Naive thymus-derived CD4-positive, alpha-beta T cell (primary cell): ENCODE measurements at regions not wholly inside any gene's neighbourhood (a gene's known extent, or its start where the extent isn't known, plus 50 kb on each side); places are given as distances from the start of the nearest gene placed in this dataset.

Experiments used
- ATAC-seq: fragments of 150-1000 bp; cut with Tn5 transposase; 2 replicates; pipeline ENCODE4 v1.10.0; 2021; ENCODE audit warnings: mild to moderate bottlenecking, moderate library complexity
- CTCF ChIA-PET: fragments of 350-600 bp; sonication (Branson Sonifier 250); formaldehyde crosslinking; loops from one replicate; lab custom pipeline; 2021; ENCODE audit warnings: antibody characterized with exemption; lab: Charles Lee
- POLR2A ChIA-PET: fragments of 350-600 bp; sonication (Branson Sonifier 250); formaldehyde crosslinking; loops from one replicate; lab custom pipeline; 2021; ENCODE audit warnings: antibody characterized with exemption, inconsistent platforms; lab: Charles Lee
- DNase-seq, 9 donors: peaks; one replicate each; pipeline versions ENCODE4 v3.0.0 to v3.0.0-alpha.2; 2020 to 2022; ENCODE audit warnings: mixed read lengths in 1 of 9
- H3K27ac ChIP-seq: one replicate; pipeline ENCODE4 v1.7.0; 2013; ENCODE audit warnings: mild to moderate bottlenecking, low read depth, low read length, moderate library complexity
- H3K27me3 ChIP-seq, 2 donors: one replicate each; pipeline ENCODE4 v1.7.0; 2013; ENCODE audit warnings: low read length in 2 of 2, mild to moderate bottlenecking in 2 of 2, moderate library complexity in 2 of 2; ENCODE audit not compliant: control insufficient read depth in 2 of 2, insufficient read depth in 2 of 2
- H3K36me3 ChIP-seq, 3 experiments: 1 replicate in 2 of 3; 2 replicates in 1 of 3; pipeline ENCODE4 v1.7.0; 2013; ENCODE audit warnings: low read length in 3 of 3, mild to moderate bottlenecking in 3 of 3, moderate library complexity in 1 of 3; ENCODE audit not compliant: insufficient read depth in 3 of 3, control insufficient read depth in 2 of 3
- H3K4me1 ChIP-seq, 2 donors: one replicate each; pipeline ENCODE4 v1.7.0; 2013; ENCODE audit warnings: low read length in 2 of 2, mild to moderate bottlenecking in 2 of 2, moderate library complexity in 1 of 2; ENCODE audit not compliant: control insufficient read depth in 2 of 2, insufficient read depth in 2 of 2
- H3K4me3 ChIP-seq: 2 replicates; pipeline ENCODE4 v1.7.0; 2013; ENCODE audit warnings: mild to moderate bottlenecking, low read length
- H3K9me3 ChIP-seq, 3 experiments: 1 replicate in 2 of 3; 2 replicates in 1 of 3; pipeline ENCODE4 v1.7.0; 2013; ENCODE audit warnings: low read length in 3 of 3; ENCODE audit not compliant: control insufficient read depth in 2 of 3
- H3K27ac Mint-ChIP-seq, 9 donors: one replicate each; pipeline ENCODE4 v1.8.0; 2020 to 2022; ENCODE audit warnings: mixed read lengths in 9 of 9, mild to moderate bottlenecking in 8 of 9, moderate library complexity in 5 of 9, inconsistent platforms in 2 of 9
- H3K27me3 Mint-ChIP-seq, 5 donors: one replicate each; pipeline ENCODE4 v1.8.0; 2021 to 2022; ENCODE audit warnings: mixed read lengths in 5 of 5, mild to moderate bottlenecking in 1 of 5
- H3K36me3 Mint-ChIP-seq, 5 donors: one replicate each; pipeline ENCODE4 v1.8.0; 2020 to 2022; ENCODE audit warnings: mixed read lengths in 5 of 5, mild to moderate bottlenecking in 3 of 5, inconsistent platforms in 1 of 5
- H3K4me1 Mint-ChIP-seq, 7 donors: one replicate each; pipeline ENCODE4 v1.8.0; 2020 to 2022; ENCODE audit warnings: mixed read lengths in 7 of 7, mild to moderate bottlenecking in 3 of 7, inconsistent platforms in 1 of 7
- H3K4me3 Mint-ChIP-seq, 10 donors: one replicate each; pipeline ENCODE4 v1.8.0; 2020 to 2022; ENCODE audit warnings: mild to moderate bottlenecking in 10 of 10, mixed read lengths in 10 of 10, moderate library complexity in 6 of 10, inconsistent platforms in 2 of 10
- H3K9me3 Mint-ChIP-seq, 11 donors: one replicate each; pipeline ENCODE4 v1.8.0; 2020 to 2022; ENCODE audit warnings: mixed read lengths in 11 of 11, mild to moderate bottlenecking in 4 of 11, inconsistent platforms in 1 of 11, moderate library complexity in 1 of 11
- intact Hi-C, 2 donors: fragments of 100-400 bp; cut with micrococcal nuclease; formaldehyde crosslinking; loops; one replicate each; pipeline ENCODE4 v1.15.1; 2023

- Mint-ChIP-seq H3K27me3 (no peaks in the 10 kb centered on the region), H3K27ac (no peak overlapping the region), H3K4me3 (no peak overlapping the region), H3K9me3 (peaks cover 0 to 9% (median 2%) of the 10 kb centered on the region in 11 donors), H3K4me1 (no peaks in the 10 kb centered on the region), H3K36me3 (no peaks in the 10 kb centered on the region)
- DNase-seq (no peak), ATAC-seq (no peak)
- ChIA-PET POLR2A (no interaction called here), CTCF (no interaction called here)
- no peaks in the 10 kb centered on the region for H3K4me1 ChIP-seq
- H3K4me3 ChIP-seq = no peak overlapping the region
- intact Hi-C loops = no loop called here
- no peaks in the 10 kb centered on the region for H3K27me3 ChIP-seq
- no peaks in the 10 kb centered on the region for H3K36me3 ChIP-seq
- no peaks in the 10 kb centered on the region for H3K9me3 ChIP-seq
- no peak overlapping the region for H3K27ac ChIP-seq
Observed at GRCh38 chr4:31545330-31545729, 825.2 kb downstream of the PCDH7 start.

DNA sequence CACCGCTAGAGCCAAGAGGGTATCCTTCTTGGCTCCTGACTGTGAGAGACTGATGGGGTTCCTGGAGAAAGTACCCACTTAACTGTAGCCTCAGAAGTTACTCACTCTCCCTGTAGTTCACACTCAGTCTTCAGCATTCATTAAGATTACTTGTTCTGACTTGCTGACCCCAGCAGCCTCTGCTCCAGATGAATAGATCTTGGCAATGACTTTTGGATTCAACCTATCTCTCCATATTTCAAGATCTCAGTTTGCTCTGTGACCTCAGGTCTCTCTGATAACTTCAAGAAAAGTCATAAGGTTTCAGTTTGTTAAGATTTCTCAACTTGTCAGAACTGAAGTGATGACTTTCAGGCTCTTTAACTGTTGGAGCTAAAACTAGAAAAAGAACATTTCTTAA is 825.6 kb downstream of the PCDH7 start:
- Mint-ChIP-seq H3K36me3 (no peaks in the 10 kb centered on the region), H3K4me1 (no peaks in the 10 kb centered on the region), H3K27me3 (no peaks in the 10 kb centered on the region), H3K9me3 (peaks cover 0 to 11% (median 2%) of the 10 kb centered on the region in 11 donors), H3K4me3 (no peak overlapping the region), H3K27ac (no peak overlapping the region)
- ATAC-seq (no peak), DNase-seq (no peak)
- CTCF ChIA-PET = no interaction called here
- Histone ChIP-seq H3K4me3 (no peak overlapping the region), H3K27ac (no peak overlapping the region), H3K4me1 (no peaks in the 10 kb centered on the region), H3K9me3 (no peaks in the 10 kb centered on the region), H3K36me3 (no peaks in the 10 kb centered on the region), H3K27me3 (no peaks in the 10 kb centered on the region)
- POLR2A ChIA-PET = no interaction called here
- intact Hi-C loops = no loop called here

DNA sequence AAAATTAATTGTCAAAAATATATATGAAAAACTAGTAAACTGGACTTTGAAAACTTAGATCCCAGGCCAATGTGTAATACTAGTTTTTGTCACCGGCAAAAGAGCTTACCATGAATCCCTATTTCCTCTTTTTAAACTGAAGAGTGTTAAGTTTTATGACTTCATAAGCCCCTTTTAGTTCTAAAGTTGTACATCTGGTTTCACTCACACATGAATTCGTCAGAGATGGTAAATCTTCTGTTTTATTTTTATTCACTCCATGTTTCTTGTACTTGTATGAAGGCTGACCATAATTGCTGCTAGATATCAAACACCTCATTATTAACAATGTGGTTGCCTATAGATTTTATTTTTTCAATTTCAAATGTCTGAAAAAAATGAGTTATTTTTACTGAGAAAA is 827.9 kb downstream of the PCDH7 start:
- ChIA-PET POLR2A (no interaction called here), CTCF (no interaction called here)
- no peaks in the 10 kb centered on the region for H3K4me1 Mint-ChIP-seq
- Histone ChIP-seq H3K9me3 (no peaks in the 10 kb centered on the region), H3K36me3 (no peaks in the 10 kb centered on the region), H3K4me3 (no peak overlapping the region), H3K4me1 (no peaks in the 10 kb centered on the region), H3K27me3 (no peaks in the 10 kb centered on the region), H3K27ac (no peak overlapping the region)
- DNase-seq (no peak), ATAC-seq (no peak)
- no peaks in the 10 kb centered on the region for H3K36me3 Mint-ChIP-seq
- H3K9me3 Mint-ChIP-seq = peaks cover 0 to 11% (median 3%) of the 10 kb centered on the region in 11 donors
- no peaks in the 10 kb centered on the region for H3K27me3 Mint-ChIP-seq
- intact Hi-C loops = no loop called here
- no peak overlapping the region for H3K27ac Mint-ChIP-seq
- H3K4me3 Mint-ChIP-seq = no peak overlapping the region

DNA sequence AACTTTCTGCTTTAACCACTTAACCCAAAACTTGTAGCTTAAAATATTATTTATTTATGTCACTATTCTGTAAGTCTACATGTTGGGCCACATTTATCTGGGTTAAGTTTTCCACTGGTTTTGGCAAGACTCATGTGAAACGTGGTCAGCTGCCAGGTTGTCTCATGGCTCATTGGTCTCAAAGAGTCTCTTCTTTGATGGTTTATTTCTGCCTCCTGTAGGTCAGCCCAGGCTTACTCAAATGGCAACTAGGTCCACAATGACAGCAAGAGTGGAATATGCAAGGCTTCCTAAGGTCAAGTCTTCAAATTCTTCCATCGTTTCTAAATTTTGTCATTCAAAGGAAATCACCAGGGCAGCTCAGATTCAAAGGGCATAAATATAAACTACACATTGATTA is 828.7 kb downstream of the PCDH7 start:
- Histone ChIP-seq H3K9me3 (no peaks in the 10 kb centered on the region), H3K36me3 (no peaks in the 10 kb centered on the region), H3K27me3 (no peaks in the 10 kb centered on the region), H3K4me3 (no peak overlapping the region), H3K4me1 (no peaks in the 10 kb centered on the region), H3K27ac (no peak overlapping the region)
- POLR2A ChIA-PET = no interaction called here
- peaks cover 0 to 8% (median under 1%) of the 10 kb centered on the region in 11 donors for H3K9me3 Mint-ChIP-seq
- H3K27ac Mint-ChIP-seq = no peak overlapping the region
- DNase-seq (no peak), ATAC-seq (no peak)
- H3K4me3 Mint-ChIP-seq = no peak overlapping the region
- CTCF ChIA-PET = no interaction called here
- H3K36me3 Mint-ChIP-seq = no peaks in the 10 kb centered on the region
- no peaks in the 10 kb centered on the region for H3K27me3 Mint-ChIP-seq
- intact Hi-C loops = no loop called here
- no peaks in the 10 kb centered on the region for H3K4me1 Mint-ChIP-seq

DNA sequence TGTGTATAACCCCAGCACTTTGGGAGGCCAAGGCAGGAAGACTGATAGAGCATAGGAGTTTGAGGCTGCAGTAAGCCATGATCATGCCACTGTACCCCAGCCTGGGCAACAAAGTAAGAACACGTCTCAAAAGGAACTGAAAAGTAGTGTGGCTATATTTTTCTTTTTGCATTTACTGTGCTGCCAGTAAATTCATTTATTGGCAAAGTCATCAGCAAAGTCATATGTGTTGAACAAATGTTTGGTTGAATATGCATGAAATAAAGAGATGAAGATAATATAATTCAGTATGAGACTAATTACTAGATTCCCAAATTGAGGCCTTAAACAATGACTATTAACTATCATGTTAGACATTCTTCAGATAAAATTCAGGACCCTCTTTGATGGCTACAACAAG is 829.1 kb downstream of the PCDH7 start:
- Histone ChIP-seq H3K9me3 (no peaks in the 10 kb centered on the region), H3K27ac (no peak overlapping the region), H3K27me3 (no peaks in the 10 kb centered on the region), H3K36me3 (no peaks in the 10 kb centered on the region), H3K4me1 (no peaks in the 10 kb centered on the region), H3K4me3 (no peak overlapping the region)
- CTCF ChIA-PET = no interaction called here
- DNase-seq = no peak
- Mint-ChIP-seq H3K4me3 (no peak overlapping the region), H3K4me1 (no peaks in the 10 kb centered on the region), H3K9me3 (peaks cover 0 to 8% (median 0%) of the 10 kb centered on the region in 11 donors), H3K27me3 (no peaks in the 10 kb centered on the region), H3K36me3 (no peaks in the 10 kb centered on the region), H3K27ac (no peak overlapping the region)
- intact Hi-C loops = no loop called here
- ATAC-seq = no peak
- POLR2A ChIA-PET = no interaction called here

DNA sequence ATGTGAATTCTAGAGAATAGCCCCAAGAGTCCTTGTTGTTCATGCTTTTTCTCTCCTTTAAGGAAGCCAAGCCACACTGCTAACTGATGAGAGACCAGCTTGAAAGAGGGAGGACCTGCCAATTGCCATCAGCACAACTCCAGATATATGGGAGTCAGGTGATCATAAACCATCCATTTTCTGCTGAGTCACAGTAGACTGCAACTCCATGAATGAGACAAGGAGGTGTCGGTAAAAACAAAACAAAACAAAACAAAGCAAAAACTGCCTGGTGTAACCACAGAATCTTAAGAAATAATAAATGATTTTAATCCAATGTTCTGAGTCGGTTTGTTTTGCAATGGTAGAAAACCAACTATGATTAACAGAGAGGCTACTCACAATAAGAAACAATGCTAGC is 837.3 kb downstream of the PCDH7 start:
- Histone ChIP-seq H3K27me3 (no peaks in the 10 kb centered on the region), H3K4me3 (no peak overlapping the region), H3K27ac (no peak overlapping the region), H3K4me1 (no peaks in the 10 kb centered on the region), H3K36me3 (no peaks in the 10 kb centered on the region), H3K9me3 (peaks cover 0 to 6% (median 0%) of the 10 kb centered on the region in 3 experiments)
- H3K9me3 Mint-ChIP-seq = peaks cover 2 to 23% (median 5%) of the 10 kb centered on the region in 11 donors
- ChIA-PET POLR2A (no interaction called here), CTCF (no interaction called here)
- no peak for DNase-seq
- no peaks in the 10 kb centered on the region for H3K27me3 Mint-ChIP-seq
- H3K27ac Mint-ChIP-seq = no peak overlapping the region
- ATAC-seq = no peak
- intact Hi-C loops = no loop called here
- no peaks in the 10 kb centered on the region for H3K4me1 Mint-ChIP-seq
- H3K4me3 Mint-ChIP-seq = no peak overlapping the region
- no peaks in the 10 kb centered on the region for H3K36me3 Mint-ChIP-seq

- Histone ChIP-seq H3K4me1 (no peaks in the 10 kb centered on the region), H3K4me3 (no peak overlapping the region), H3K9me3 (no peaks in the 10 kb centered on the region), H3K27me3 (no peaks in the 10 kb centered on the region), H3K27ac (no peak overlapping the region), H3K36me3 (no peaks in the 10 kb centered on the region)
- Mint-ChIP-seq H3K27ac (no peak overlapping the region), H3K9me3 (peaks cover 0 to 11% (median 4%) of the 10 kb centered on the region in 11 donors), H3K4me3 (no peak overlapping the region), H3K36me3 (no peaks in the 10 kb centered on the region), H3K4me1 (no peaks in the 10 kb centered on the region), H3K27me3 (no peaks in the 10 kb centered on the region)
- no peak for DNase-seq
- no peak for ATAC-seq
- POLR2A ChIA-PET = no interaction called here
- CTCF ChIA-PET = no interaction called here
- intact Hi-C loops = no loop called here
Observed at GRCh38 chr4:31573554-31573953, 853.4 kb downstream of the PCDH7 start.
